Endothelial cell of umbilical vein (primary cell): ENCODE measurements at regions not wholly inside any gene's neighbourhood (a gene's known extent, or its start where the extent isn't known, plus 50 kb on each side); places are given as distances from the start of the nearest gene placed in this dataset.

Source experiments
- BruUV-seq: library from RNA; stranded (reverse); fragments of 400-500 nt; replicated peaks from 2 replicates; lab custom pipeline; 2021; lab: Mats Ljungman, UMichigan
- CTCF ChIA-PET: fragments of 300-600, 350-600 bp; sonication (Branson Sonifier 250); formaldehyde crosslinking; loops from one replicate; lab custom pipeline; 2021; ENCODE audit warnings: antibody characterized with exemption, inconsistent platforms; lab: Charles Lee
- POLR2A ChIA-PET: fragments of 300-600, 350-600 bp; sonication (Branson Sonifier 250); formaldehyde crosslinking; loops from one replicate; lab custom pipeline; 2021; ENCODE audit warnings: antibody characterized with exemption, inconsistent platforms; lab: Charles Lee
- DNase-seq: peaks from one replicate; pipeline ENCODE4 v3.0.0-alpha.2; 2011; ENCODE audit warnings: low read depth, low spot score
- FAIRE-seq: peaks from 2 replicates; lab custom pipeline; 2011; peaks lifted over from hg19 to GRCh38; lab: Jason Lieb, UNC
- H2AFZ ChIP-seq: 2 replicates; pipeline ENCODE4 v1.6.0; 2012; ENCODE audit warnings: low read depth, low read length, control low read depth, inconsistent platforms
- H3K27ac ChIP-seq: 2 replicates; pipeline ENCODE4 v1.5.1; 2011; ENCODE audit warnings: low read depth, mild to moderate bottlenecking, control low read depth, low read length, moderate library complexity; ENCODE audit not compliant: insufficient read depth
- H3K27me3 ChIP-seq, 2 experiments: 2 replicates each; pipeline versions ENCODE4 v1.6.0 to v1.6.1; 2011; ENCODE audit warnings: low read length in 2 of 2, mixed read lengths in 1 of 2; ENCODE audit not compliant: control insufficient read depth in 2 of 2, insufficient read depth in 2 of 2
- H3K36me3 ChIP-seq, 2 experiments: 2 replicates in 1 of 2; 3 replicates in 1 of 2; pipeline ENCODE4 v1.5.1; 2011; ENCODE audit warnings: low read length in 2 of 2, mild to moderate bottlenecking in 1 of 2, moderate library complexity in 1 of 2; ENCODE audit not compliant: control insufficient read depth in 2 of 2, insufficient read depth in 2 of 2; ENCODE audit errors: extremely low read depth in 1 of 2
- H3K4me1 ChIP-seq: 3 replicates; pipeline ENCODE4 v1.5.1; 2011; ENCODE audit warnings: mild to moderate bottlenecking, low read length; ENCODE audit not compliant: control insufficient read depth, insufficient read depth; ENCODE audit errors: extremely low read depth
- H3K4me2 ChIP-seq: 2 replicates; pipeline ENCODE4 v1.6.1; 2011; ENCODE audit warnings: low read length, control low read depth, mixed read lengths; ENCODE audit not compliant: insufficient read depth
- H3K4me3 ChIP-seq, 3 experiments: fragments of 200-600 bp in 1 of 3; sonication (generic), shearing (Covaris generic) in 1 of 3; replicated peaks in 1 of 3; 2 replicates each; pipeline ENCODE4 v1.5.1; 2011 to 2016; ENCODE audit warnings: control low read depth in 3 of 3, low read length in 3 of 3, mild to moderate bottlenecking in 2 of 3, inconsistent platforms in 1 of 3, low read depth in 1 of 3, moderate library complexity in 1 of 3; ENCODE audit not compliant: insufficient read depth in 1 of 3
- H3K79me2 ChIP-seq: 2 replicates; pipeline ENCODE4 v1.6.0; 2012; ENCODE audit warnings: low read length, inconsistent platforms; ENCODE audit not compliant: control insufficient read depth, insufficient read depth
- H3K9ac ChIP-seq: replicated peaks from 2 replicates; pipeline ENCODE3; 2011; ENCODE audit warnings: low read length, control low read depth; ENCODE audit not compliant: insufficient read depth; ENCODE audit errors: extremely low read depth
- H3K9me1 ChIP-seq: replicated peaks from 3 replicates; pipeline ENCODE4 v1.6.0; 2011; ENCODE audit warnings: mild to moderate bottlenecking, low read length; ENCODE audit not compliant: control insufficient read depth, insufficient read depth; ENCODE audit errors: extremely low read depth
- H3K9me3 ChIP-seq: replicated peaks from 2 replicates; pipeline ENCODE4 v1.5.1; 2012; ENCODE audit warnings: low read length, inconsistent platforms; ENCODE audit not compliant: control insufficient read depth, insufficient read depth
- H4K20me1 ChIP-seq: replicated peaks from 2 replicates; pipeline ENCODE3; 2011; ENCODE audit warnings: mild to moderate bottlenecking, low read length; ENCODE audit not compliant: control insufficient read depth, insufficient read depth; ENCODE audit errors: extremely low read depth
- EZH2 ChIP-seq: IDR thresholded peaks from 2 replicates; pipeline ENCODE4 v1.6.1; 2012; ENCODE audit warnings: borderline replicate concordance, low read depth, mild to moderate bottlenecking, moderate library complexity, low read length, inconsistent platforms; ENCODE audit not compliant: severe bottlenecking
- FOS ChIP-seq: IDR thresholded peaks from 2 replicates; pipeline ENCODE4 v1.6.1; 2011; ENCODE audit warnings: mild to moderate bottlenecking, low read length, moderate library complexity, borderline replicate concordance; ENCODE audit not compliant: insufficient read depth
- GATA2 ChIP-seq: IDR thresholded peaks from 2 replicates; pipeline ENCODE4 v1.7.0; 2011; ENCODE audit warnings: low read depth, mild to moderate bottlenecking, moderate library complexity, mixed read lengths, low read length; ENCODE audit not compliant: insufficient read length, insufficient read depth
- JUN ChIP-seq: IDR thresholded peaks from 2 replicates; pipeline ENCODE4 v1.6.1; 2011; ENCODE audit warnings: borderline replicate concordance, low read depth; ENCODE audit not compliant: insufficient read length, insufficient read depth
- MYC ChIP-seq: IDR thresholded peaks from one replicate; pipeline ENCODE4 v1.6.1; 2011; ENCODE audit warnings: mild to moderate bottlenecking, low read depth, low read length
- POLR2A ChIP-seq: IDR thresholded peaks from 2 replicates; pipeline ENCODE4 v1.6.1; 2012; ENCODE audit warnings: low read depth, mild to moderate bottlenecking, control low read depth, low read length
- POLR2AphosphoS5 ChIP-seq: IDR thresholded peaks from 2 replicates; pipeline ENCODE4 v1.6.1; 2012; ENCODE audit warnings: low read depth, mild to moderate bottlenecking, control low read depth, low read length, moderate library complexity; ENCODE audit not compliant: insufficient read depth
- dilution Hi-C: fragments of 300-500 bp; cut with MboI; formaldehyde crosslinking; loops from one replicate; pipeline ENCODE4 v1.15.0; 2019; ENCODE audit warnings: low sequenced_read_pairs; ENCODE audit not compliant: extremely low pct_ligation_motif_present
- intact Hi-C: fragments of 100-400 bp; cut with micrococcal nuclease; formaldehyde crosslinking; loops from one replicate; pipeline ENCODE4 v1.10.0; 2022
- TF ChIP-seq, protein P1 (sequence below), 2 donors: IDR thresholded peaks; 1 replicate in 1 of 2; 2 replicates in 1 of 2; pipeline ENCODE4 v1.5.1; 2011; ENCODE audit warnings: low read length in 2 of 2, mild to moderate bottlenecking in 2 of 2, moderate library complexity in 2 of 2, control low read depth in 1 of 2, inconsistent platforms in 1 of 2, low read depth in 1 of 2; ENCODE audit not compliant: insufficient read depth in 1 of 2; ENCODE audit errors: extremely low read depth in 1 of 2
- TF ChIP-seq, protein P2 (sequence below): IDR thresholded peaks from 2 replicates; pipeline ENCODE4 v1.6.1; 2011; ENCODE audit not compliant: insufficient read depth, insufficient read length

DNA sequence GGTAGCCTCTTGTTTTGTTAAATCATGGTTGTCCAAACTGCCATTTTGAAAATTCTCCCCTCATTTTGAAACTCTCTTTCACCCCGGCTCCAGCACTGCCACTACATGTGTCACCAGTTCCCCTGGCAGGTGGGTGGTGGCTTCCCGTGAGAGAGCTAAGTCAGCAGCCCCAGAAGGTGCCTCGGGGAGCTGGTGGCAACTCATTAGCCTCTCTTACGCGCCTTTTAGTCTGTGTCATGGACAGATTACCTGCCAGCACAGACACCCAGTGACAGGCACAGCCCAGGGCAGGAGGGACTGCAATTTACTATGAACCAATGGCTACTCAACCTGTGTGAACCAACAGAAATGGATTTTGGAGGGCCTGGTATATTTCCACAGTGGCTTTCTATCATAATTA is 147.1 kb upstream of the SASH1 start:
- dilution Hi-C loops (no loop called here), intact Hi-C loops (no loop called here)
- no peaks in the 10 kb centered on the region for H3K27me3 ChIP-seq
- H3K9ac ChIP-seq: no peak overlapping the region
- H3K36me3 ChIP-seq: no peaks in the 10 kb centered on the region
- no peaks in the 10 kb centered on the region for H3K9me1 ChIP-seq
- H3K79me2 ChIP-seq: no peaks in the 10 kb centered on the region
- no peak for FAIRE-seq
- no peak overlapping the region for H3K4me2 ChIP-seq
- no peak overlapping the region for H3K4me3 ChIP-seq
- H3K27ac ChIP-seq: no peak overlapping the region
- TF ChIP-seq POLR2AphosphoS5: no peak
- TF ChIP-seq, protein P1, sequence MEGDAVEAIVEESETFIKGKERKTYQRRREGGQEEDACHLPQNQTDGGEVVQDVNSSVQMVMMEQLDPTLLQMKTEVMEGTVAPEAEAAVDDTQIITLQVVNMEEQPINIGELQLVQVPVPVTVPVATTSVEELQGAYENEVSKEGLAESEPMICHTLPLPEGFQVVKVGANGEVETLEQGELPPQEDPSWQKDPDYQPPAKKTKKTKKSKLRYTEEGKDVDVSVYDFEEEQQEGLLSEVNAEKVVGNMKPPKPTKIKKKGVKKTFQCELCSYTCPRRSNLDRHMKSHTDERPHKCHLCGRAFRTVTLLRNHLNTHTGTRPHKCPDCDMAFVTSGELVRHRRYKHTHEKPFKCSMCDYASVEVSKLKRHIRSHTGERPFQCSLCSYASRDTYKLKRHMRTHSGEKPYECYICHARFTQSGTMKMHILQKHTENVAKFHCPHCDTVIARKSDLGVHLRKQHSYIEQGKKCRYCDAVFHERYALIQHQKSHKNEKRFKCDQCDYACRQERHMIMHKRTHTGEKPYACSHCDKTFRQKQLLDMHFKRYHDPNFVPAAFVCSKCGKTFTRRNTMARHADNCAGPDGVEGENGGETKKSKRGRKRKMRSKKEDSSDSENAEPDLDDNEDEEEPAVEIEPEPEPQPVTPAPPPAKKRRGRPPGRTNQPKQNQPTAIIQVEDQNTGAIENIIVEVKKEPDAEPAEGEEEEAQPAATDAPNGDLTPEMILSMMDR (IDR thresholded peaks at IDR 0.05; ENCODE audit: extremely low read depth in 1 of 2, insufficient read depth in 1 of 2, low read depth in 1 of 2, low read length in 2 of 2): no peak
- no peak for TF ChIP-seq JUN
- no peak for TF ChIP-seq FOS
- no peak for TF ChIP-seq EZH2
- TF ChIP-seq POLR2A: no peak
- TF ChIP-seq, protein P2, sequence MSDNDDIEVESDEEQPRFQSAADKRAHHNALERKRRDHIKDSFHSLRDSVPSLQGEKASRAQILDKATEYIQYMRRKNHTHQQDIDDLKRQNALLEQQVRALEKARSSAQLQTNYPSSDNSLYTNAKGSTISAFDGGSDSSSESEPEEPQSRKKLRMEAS: no peak
- TF ChIP-seq GATA2: no peak
- no peak for TF ChIP-seq MYC
- DNase-seq: no peak
- H3K9me3 ChIP-seq: no peaks in the 10 kb centered on the region
- H3K4me1 ChIP-seq: no peaks in the 10 kb centered on the region
- no peaks in the 10 kb centered on the region for H4K20me1 ChIP-seq
- no TSS peak for BruUV-seq
- POLR2A ChIA-PET: no interaction called here
- no peak overlapping the region for H2AFZ ChIP-seq
- CTCF ChIA-PET: interaction anchor here (4.6 kb wide), 1 partner anchor 15 kb away, joined by 13 read pairs; no protein-coding TSS in a partner anchor
